HCT116 (cell line): ENCODE measurements at regions not wholly inside any gene's neighbourhood (a gene's known extent, or its start where the extent isn't known, plus 50 kb on each side); places are given as distances from the start of the nearest gene placed in this dataset.

Experiments
- ATAC-seq: fragments of 200-7000 bp; cut with Tn5 transposase; 2 replicates; pipeline ENCODE4 v1.9.1; 2020; ENCODE audit warnings: mild to moderate bottlenecking, moderate library complexity
- BruUV-seq: library from RNA; stranded (reverse); fragments of 400-500 nt; replicated peaks from 2 replicates; lab custom pipeline; 2021; lab: Mats Ljungman, UMichigan
- CTCF ChIA-PET: fragments of 300-600 bp; sonication (Branson Sonifier 250); formaldehyde crosslinking; loops from one replicate; lab custom pipeline; 2021; ENCODE audit warnings: antibody characterized with exemption; lab: Charles Lee
- POLR2A ChIA-PET: fragments of 300-600, 350-600 bp; sonication (Branson Sonifier 250); formaldehyde crosslinking; loops from one replicate; lab custom pipeline; 2021; ENCODE audit warnings: antibody characterized with exemption; lab: Charles Lee
- RAD21 ChIA-PET, 2 experiments: fragments of 300-600 bp; sonication (Branson Sonifier 250); formaldehyde crosslinking; loops; one replicate each; lab custom pipeline; 2023; ENCODE audit warnings: low total read pairs in 2 of 2; ENCODE audit not compliant: uncharacterized antibody in 2 of 2, unreplicated experiment in 2 of 2, low non-redundant PET in 1 of 2; lab: Charles Lee
- DNase-seq: peaks from one replicate; pipeline ENCODE4 v3.0.0-alpha.2; 2010; ENCODE audit warnings: low read depth, low spot score
- H2AFZ ChIP-seq: fragments of 200-600 bp; shearing (Covaris generic), sonication (generic); 2 replicates; pipeline ENCODE4 v1.6.1; 2017; ENCODE audit warnings: low read depth, mixed run types, mixed read lengths, antibody characterized with exemption, low read length; ENCODE audit not compliant: poor library complexity, severe bottlenecking
- H3K27ac ChIP-seq: 2 replicates; pipeline ENCODE4 v1.5.1; 2012; ENCODE audit warnings: low read depth, low read length
- H3K27me3 ChIP-seq: fragments of 200-600 bp; sonication (generic); 2 replicates; pipeline ENCODE4 v1.6.1; 2016; ENCODE audit warnings: mixed run types, low read length, mixed read lengths; ENCODE audit not compliant: insufficient read depth
- H3K36me3 ChIP-seq, 2 experiments: fragments of 200-500 bp in 1 of 2; fragments of 200-600 bp in 1 of 2; sonication (Bioruptor generic) in 1 of 2; sonication (generic) in 1 of 2; 2 replicates each; pipeline versions ENCODE4 v1.5.1 to v1.6.1; 2014 to 2016; ENCODE audit warnings: low read length in 2 of 2, inconsistent platforms in 1 of 2, mixed read lengths in 1 of 2, mixed run types in 1 of 2; ENCODE audit not compliant: insufficient read depth in 2 of 2, control insufficient read depth in 1 of 2
- H3K4me1 ChIP-seq, 2 experiments: fragments of 200-600 bp in 1 of 2; sonication (generic) in 1 of 2; 2 replicates each; pipeline versions ENCODE4 v1.5.1 to v1.6.1; 2012 to 2017; ENCODE audit warnings: low read length in 2 of 2, inconsistent platforms in 1 of 2, mild to moderate bottlenecking in 1 of 2, mixed read lengths in 1 of 2, mixed run types in 1 of 2, moderate library complexity in 1 of 2; ENCODE audit not compliant: insufficient read depth in 2 of 2, control insufficient read depth in 1 of 2
- H3K4me2 ChIP-seq: fragments of 200-600 bp; sonication (generic); 2 replicates; pipeline ENCODE4 v1.6.1; 2017; ENCODE audit warnings: mixed run types, low read length, mixed read lengths
- H3K4me3 ChIP-seq, 2 experiments: fragments of 200-600 bp in 1 of 2; sonication (generic) in 1 of 2; replicated peaks in 1 of 2; 2 replicates each; pipeline ENCODE4 v1.5.1; 2011 to 2016; ENCODE audit warnings: low read length in 2 of 2, control low read depth in 1 of 2, low read depth in 1 of 2, mild to moderate bottlenecking in 1 of 2, mixed read lengths in 1 of 2, mixed run types in 1 of 2
- H3K79me2 ChIP-seq: fragments of 200-600 bp; sonication (generic); 2 replicates; pipeline ENCODE4 v1.6.1; 2017; ENCODE audit warnings: mild to moderate bottlenecking, mixed run types, low read length, moderate library complexity, mixed read lengths; ENCODE audit not compliant: insufficient read depth
- H3K9ac ChIP-seq: fragments of 200-600 bp; sonication (generic); 2 replicates; pipeline ENCODE4 v1.6.1; 2016; ENCODE audit warnings: low read length, mixed read lengths
- H3K9me2 ChIP-seq: fragments of 200-600 bp; sonication (generic), shearing (Covaris generic); 2 replicates; pipeline ENCODE4 v1.6.1; 2017; ENCODE audit warnings: mixed run types, mild to moderate bottlenecking, moderate library complexity; ENCODE audit not compliant: insufficient read depth
- H3K9me3 ChIP-seq, 2 experiments: fragments of 200-500 bp in 1 of 2; fragments of 200-600 bp in 1 of 2; sonication (Bioruptor generic) in 1 of 2; sonication (generic) in 1 of 2; 2 replicates each; pipeline ENCODE4 v1.6.1; 2014 to 2017; ENCODE audit warnings: low read length in 2 of 2, mixed read lengths in 2 of 2, inconsistent platforms in 1 of 2, low read depth in 1 of 2, mild to moderate bottlenecking in 1 of 2, mixed run types in 1 of 2, moderate library complexity in 1 of 2; ENCODE audit not compliant: control insufficient read depth in 1 of 2, insufficient read depth in 1 of 2
- H4K20me1 ChIP-seq: fragments of 200-600 bp; sonication (generic), shearing (Covaris generic); 2 replicates; pipeline ENCODE4 v1.6.1; 2017; ENCODE audit warnings: mixed run types, mild to moderate bottlenecking, moderate library complexity; ENCODE audit not compliant: insufficient read depth
- CBX3 ChIP-seq: IDR thresholded peaks from 2 replicates; pipeline ENCODE4 v1.6.1; 2012; ENCODE audit warnings: low read depth
- EZH2phosphoT487 ChIP-seq: fragments of 200-600 bp; IDR thresholded peaks from 2 replicates; pipeline ENCODE4 v1.6.1; 2018; ENCODE audit warnings: antibody characterized with exemption, borderline replicate concordance
- JUND ChIP-seq: IDR thresholded peaks from 2 replicates; pipeline ENCODE4 v1.6.1; 2012
- MAX ChIP-seq: IDR thresholded peaks from 2 replicates; pipeline ENCODE4 v1.6.1; 2012
- POLR2A ChIP-seq: IDR thresholded peaks from 2 replicates; pipeline ENCODE4 v1.7.0; 2011; ENCODE audit warnings: borderline replicate concordance; ENCODE audit not compliant: insufficient read depth, insufficient read length; ENCODE audit errors: extremely low read depth
- POLR2AphosphoS5 ChIP-seq: IDR thresholded peaks from 2 replicates; pipeline ENCODE4 v1.6.1; 2011; ENCODE audit warnings: mild to moderate bottlenecking, low read depth, low read length, moderate library complexity
- RAD21 ChIP-seq: IDR thresholded peaks from 2 replicates; pipeline ENCODE4 v1.6.1; 2012; ENCODE audit warnings: low read depth, mild to moderate bottlenecking
- SIN3A ChIP-seq: IDR thresholded peaks from 2 replicates; pipeline ENCODE4 v1.6.1; 2012; ENCODE audit warnings: low read depth
- SP1 ChIP-seq: IDR thresholded peaks from 2 replicates; pipeline ENCODE4 v1.6.1; 2012; ENCODE audit warnings: low read depth
- SRF ChIP-seq: IDR thresholded peaks from 2 replicates; pipeline ENCODE4 v1.6.1; 2012; ENCODE audit warnings: low read depth
- TCF7L2 ChIP-seq: IDR thresholded peaks from 2 replicates; pipeline ENCODE4 v1.7.0; 2011; ENCODE audit warnings: borderline replicate concordance, inconsistent platforms; ENCODE audit not compliant: insufficient read depth, insufficient read length; ENCODE audit errors: extremely low read depth
- YY1 ChIP-seq: IDR thresholded peaks from 2 replicates; pipeline ENCODE4 v1.6.1; 2011; ENCODE audit warnings: low read length, low read depth, moderate library complexity, mild to moderate bottlenecking; ENCODE audit not compliant: insufficient replicate concordance; ENCODE audit errors: extremely low read depth
- ZFX ChIP-seq: fragments of 450-650 bp; IDR thresholded peaks from 2 replicates; pipeline ENCODE4 v1.6.1; 2017
- ZNF274 ChIP-seq: fragments of 200-500 bp; sonication (Bioruptor generic); IDR thresholded peaks from 2 replicates; pipeline ENCODE4 v1.6.1; 2014; ENCODE audit warnings: mild to moderate bottlenecking, low read depth, low read length, inconsistent platforms
- intact Hi-C: fragments of 100-400 bp; cut with micrococcal nuclease; formaldehyde crosslinking; loops from 2 replicates; pipeline ENCODE4 v1.10.0; 2022
- TF ChIP-seq, protein P1 (sequence below): IDR thresholded peaks from 2 replicates; pipeline ENCODE4 v1.6.1; 2011; ENCODE audit warnings: mild to moderate bottlenecking, low read length, moderate library complexity; ENCODE audit not compliant: insufficient replicate concordance; ENCODE audit errors: extremely low read depth
- TF ChIP-seq, protein P2 (sequence below): IDR thresholded peaks from 2 replicates; pipeline ENCODE4 v1.6.1; 2012
- TF ChIP-seq, protein P3 (sequence below): IDR thresholded peaks from 2 replicates; pipeline ENCODE4 v1.6.1; 2012; ENCODE audit warnings: low read depth
- TF ChIP-seq, protein P4 (sequence below), 3 experiments: fragments of 200-600 bp in 1 of 3; sonication (generic) in 1 of 3; IDR thresholded peaks in 2 of 3; conservative IDR thresholded peaks in 1 of 3; 2 replicates each; pipeline ENCODE4 v1.5.1; 2012 to 2017; ENCODE audit warnings: low read depth in 2 of 3, low read length in 2 of 3, antibody characterized with exemption in 1 of 3, borderline replicate concordance in 1 of 3, control low read depth in 1 of 3, mild to moderate bottlenecking in 1 of 3, mixed read lengths in 1 of 3, mixed run types in 1 of 3, moderate library complexity in 1 of 3; ENCODE audit not compliant: insufficient read depth in 1 of 3

DNA sequence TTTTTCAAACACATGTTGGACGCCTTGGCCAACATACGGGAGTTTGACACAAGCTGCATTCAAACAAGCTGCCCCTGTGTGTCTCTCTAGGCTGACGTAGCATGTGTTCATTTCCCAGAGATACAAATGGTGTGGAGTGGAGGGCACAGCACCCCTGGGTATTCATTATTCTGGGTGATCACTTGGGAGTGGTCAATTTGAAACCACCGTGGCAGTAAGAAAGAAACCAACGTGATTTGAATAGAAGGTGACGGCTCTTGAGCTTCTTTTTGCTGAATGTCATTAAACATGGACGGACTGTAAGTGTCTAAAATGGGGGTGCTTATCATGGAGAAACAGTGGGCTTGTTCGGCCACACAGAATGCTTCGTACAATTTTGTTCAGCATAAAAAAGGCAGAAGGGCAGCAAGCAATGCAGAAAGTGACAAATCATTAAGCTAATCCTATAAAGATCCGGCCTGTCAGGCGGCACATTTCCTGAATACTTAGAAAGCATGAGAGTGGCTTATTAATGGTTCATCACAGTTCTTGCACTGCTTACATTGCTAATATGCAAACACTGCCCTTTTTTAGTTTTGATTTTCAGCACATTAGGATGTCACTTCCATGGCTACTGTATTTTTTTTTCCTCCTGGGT, 1261.9 kb upstream of the CITED2 start:
- H3K9me2 ChIP-seq, result no peaks in the 10 kb centered on the region
- H2AFZ ChIP-seq, result no peak overlapping the region
- H3K4me3 ChIP-seq, result no peak overlapping the region
- no peak overlapping the region for H3K9ac ChIP-seq
- CTCF ChIA-PET, result no interaction called here
- H3K9me3 ChIP-seq, result no peaks in the 10 kb centered on the region
- no peaks in the 10 kb centered on the region for H4K20me1 ChIP-seq
- no peak overlapping the region for H3K27ac ChIP-seq
- intact Hi-C loops, result no loop called here
- no peaks in the 10 kb centered on the region for H3K27me3 ChIP-seq
- H3K79me2 ChIP-seq, result no peaks in the 10 kb centered on the region
- H3K4me1 ChIP-seq, result no peaks in the 10 kb centered on the region
- H3K4me2 ChIP-seq, result no peak overlapping the region
- POLR2A ChIA-PET, result no interaction called here
- ATAC-seq, result no peak
- no TSS peak for BruUV-seq
- TF ChIP-seq SRF, result no peak
- TF ChIP-seq SP1, result no peak
- no peak for TF ChIP-seq JUND
- TF ChIP-seq ZNF274, result no peak
- no peak for TF ChIP-seq RAD21
- TF ChIP-seq, protein P1, sequence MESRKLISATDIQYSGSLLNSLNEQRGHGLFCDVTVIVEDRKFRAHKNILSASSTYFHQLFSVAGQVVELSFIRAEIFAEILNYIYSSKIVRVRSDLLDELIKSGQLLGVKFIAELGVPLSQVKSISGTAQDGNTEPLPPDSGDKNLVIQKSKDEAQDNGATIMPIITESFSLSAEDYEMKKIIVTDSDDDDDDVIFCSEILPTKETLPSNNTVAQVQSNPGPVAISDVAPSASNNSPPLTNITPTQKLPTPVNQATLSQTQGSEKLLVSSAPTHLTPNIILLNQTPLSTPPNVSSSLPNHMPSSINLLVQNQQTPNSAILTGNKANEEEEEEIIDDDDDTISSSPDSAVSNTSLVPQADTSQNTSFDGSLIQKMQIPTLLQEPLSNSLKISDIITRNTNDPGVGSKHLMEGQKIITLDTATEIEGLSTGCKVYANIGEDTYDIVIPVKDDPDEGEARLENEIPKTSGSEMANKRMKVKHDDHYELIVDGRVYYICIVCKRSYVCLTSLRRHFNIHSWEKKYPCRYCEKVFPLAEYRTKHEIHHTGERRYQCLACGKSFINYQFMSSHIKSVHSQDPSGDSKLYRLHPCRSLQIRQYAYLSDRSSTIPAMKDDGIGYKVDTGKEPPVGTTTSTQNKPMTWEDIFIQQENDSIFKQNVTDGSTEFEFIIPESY, result no peak
- TF ChIP-seq, protein P2, sequence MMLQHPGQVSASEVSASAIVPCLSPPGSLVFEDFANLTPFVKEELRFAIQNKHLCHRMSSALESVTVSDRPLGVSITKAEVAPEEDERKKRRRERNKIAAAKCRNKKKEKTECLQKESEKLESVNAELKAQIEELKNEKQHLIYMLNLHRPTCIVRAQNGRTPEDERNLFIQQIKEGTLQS, result no peak
- TF ChIP-seq ZFX, result no peak
- no peak for TF ChIP-seq POLR2A
- no peak for TF ChIP-seq EZH2phosphoT487
- no peak for TF ChIP-seq SIN3A
- no peak for TF ChIP-seq TCF7L2
- TF ChIP-seq MAX, result no peak
- TF ChIP-seq, protein P3, sequence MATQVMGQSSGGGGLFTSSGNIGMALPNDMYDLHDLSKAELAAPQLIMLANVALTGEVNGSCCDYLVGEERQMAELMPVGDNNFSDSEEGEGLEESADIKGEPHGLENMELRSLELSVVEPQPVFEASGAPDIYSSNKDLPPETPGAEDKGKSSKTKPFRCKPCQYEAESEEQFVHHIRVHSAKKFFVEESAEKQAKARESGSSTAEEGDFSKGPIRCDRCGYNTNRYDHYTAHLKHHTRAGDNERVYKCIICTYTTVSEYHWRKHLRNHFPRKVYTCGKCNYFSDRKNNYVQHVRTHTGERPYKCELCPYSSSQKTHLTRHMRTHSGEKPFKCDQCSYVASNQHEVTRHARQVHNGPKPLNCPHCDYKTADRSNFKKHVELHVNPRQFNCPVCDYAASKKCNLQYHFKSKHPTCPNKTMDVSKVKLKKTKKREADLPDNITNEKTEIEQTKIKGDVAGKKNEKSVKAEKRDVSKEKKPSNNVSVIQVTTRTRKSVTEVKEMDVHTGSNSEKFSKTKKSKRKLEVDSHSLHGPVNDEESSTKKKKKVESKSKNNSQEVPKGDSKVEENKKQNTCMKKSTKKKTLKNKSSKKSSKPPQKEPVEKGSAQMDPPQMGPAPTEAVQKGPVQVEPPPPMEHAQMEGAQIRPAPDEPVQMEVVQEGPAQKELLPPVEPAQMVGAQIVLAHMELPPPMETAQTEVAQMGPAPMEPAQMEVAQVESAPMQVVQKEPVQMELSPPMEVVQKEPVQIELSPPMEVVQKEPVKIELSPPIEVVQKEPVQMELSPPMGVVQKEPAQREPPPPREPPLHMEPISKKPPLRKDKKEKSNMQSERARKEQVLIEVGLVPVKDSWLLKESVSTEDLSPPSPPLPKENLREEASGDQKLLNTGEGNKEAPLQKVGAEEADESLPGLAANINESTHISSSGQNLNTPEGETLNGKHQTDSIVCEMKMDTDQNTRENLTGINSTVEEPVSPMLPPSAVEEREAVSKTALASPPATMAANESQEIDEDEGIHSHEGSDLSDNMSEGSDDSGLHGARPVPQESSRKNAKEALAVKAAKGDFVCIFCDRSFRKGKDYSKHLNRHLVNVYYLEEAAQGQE, result no peak
- TF ChIP-seq POLR2AphosphoS5, result no peak
- TF ChIP-seq CBX3, result no peak
- TF ChIP-seq, protein P4, sequence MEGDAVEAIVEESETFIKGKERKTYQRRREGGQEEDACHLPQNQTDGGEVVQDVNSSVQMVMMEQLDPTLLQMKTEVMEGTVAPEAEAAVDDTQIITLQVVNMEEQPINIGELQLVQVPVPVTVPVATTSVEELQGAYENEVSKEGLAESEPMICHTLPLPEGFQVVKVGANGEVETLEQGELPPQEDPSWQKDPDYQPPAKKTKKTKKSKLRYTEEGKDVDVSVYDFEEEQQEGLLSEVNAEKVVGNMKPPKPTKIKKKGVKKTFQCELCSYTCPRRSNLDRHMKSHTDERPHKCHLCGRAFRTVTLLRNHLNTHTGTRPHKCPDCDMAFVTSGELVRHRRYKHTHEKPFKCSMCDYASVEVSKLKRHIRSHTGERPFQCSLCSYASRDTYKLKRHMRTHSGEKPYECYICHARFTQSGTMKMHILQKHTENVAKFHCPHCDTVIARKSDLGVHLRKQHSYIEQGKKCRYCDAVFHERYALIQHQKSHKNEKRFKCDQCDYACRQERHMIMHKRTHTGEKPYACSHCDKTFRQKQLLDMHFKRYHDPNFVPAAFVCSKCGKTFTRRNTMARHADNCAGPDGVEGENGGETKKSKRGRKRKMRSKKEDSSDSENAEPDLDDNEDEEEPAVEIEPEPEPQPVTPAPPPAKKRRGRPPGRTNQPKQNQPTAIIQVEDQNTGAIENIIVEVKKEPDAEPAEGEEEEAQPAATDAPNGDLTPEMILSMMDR (IDR thresholded peaks at IDR 0.05 in 2 of 3, conservative IDR thresholded peaks at IDR 0.05 in 1 of 3; ENCODE audit: borderline replicate concordance in 1 of 3, insufficient read depth in 1 of 3, low read depth in 2 of 3, low read length in 2 of 3), result no peak
- TF ChIP-seq YY1, result no peak
- no peak for DNase-seq
- RAD21 ChIA-PET, result no interaction called here
- H3K36me3 ChIP-seq, result no peaks in the 10 kb centered on the region
